ENCODE measurements at regions not wholly inside any gene's neighbourhood (a gene's known extent, or its start where the extent isn't known, plus 50 kb on each side); places are given as distances from the start of the nearest gene placed in this dataset.
"Not testable (repeated sequence)": the region's sequence is repeated elsewhere in the genome, so short reads cannot be mapped to it uniquely, and the experiment has no call there.

DNA sequence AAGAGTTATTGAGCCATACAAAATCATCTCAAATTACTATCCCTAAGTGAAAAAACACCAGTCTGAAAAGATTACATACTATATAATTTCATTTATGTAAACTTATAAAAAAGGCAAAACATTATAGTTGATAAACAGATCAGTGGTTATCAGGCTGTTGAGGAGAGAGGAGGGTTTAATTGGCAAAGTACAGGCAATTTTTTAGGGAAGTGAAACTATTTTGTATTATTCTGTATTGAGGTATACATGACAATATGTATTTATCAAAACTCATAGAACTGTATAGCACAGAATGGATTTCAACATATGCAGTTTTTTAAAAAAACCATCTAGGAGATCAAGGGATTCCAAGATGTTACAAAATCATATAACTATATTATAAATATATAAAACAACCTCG is 403.7 kb downstream of the LTN1 start:
- in situ Hi-C loops (cut with MboI; ENCODE audit: low sequenced_read_pairs, unreplicated experiment): no loop called here
- TF ChIP-seq, protein P1, sequence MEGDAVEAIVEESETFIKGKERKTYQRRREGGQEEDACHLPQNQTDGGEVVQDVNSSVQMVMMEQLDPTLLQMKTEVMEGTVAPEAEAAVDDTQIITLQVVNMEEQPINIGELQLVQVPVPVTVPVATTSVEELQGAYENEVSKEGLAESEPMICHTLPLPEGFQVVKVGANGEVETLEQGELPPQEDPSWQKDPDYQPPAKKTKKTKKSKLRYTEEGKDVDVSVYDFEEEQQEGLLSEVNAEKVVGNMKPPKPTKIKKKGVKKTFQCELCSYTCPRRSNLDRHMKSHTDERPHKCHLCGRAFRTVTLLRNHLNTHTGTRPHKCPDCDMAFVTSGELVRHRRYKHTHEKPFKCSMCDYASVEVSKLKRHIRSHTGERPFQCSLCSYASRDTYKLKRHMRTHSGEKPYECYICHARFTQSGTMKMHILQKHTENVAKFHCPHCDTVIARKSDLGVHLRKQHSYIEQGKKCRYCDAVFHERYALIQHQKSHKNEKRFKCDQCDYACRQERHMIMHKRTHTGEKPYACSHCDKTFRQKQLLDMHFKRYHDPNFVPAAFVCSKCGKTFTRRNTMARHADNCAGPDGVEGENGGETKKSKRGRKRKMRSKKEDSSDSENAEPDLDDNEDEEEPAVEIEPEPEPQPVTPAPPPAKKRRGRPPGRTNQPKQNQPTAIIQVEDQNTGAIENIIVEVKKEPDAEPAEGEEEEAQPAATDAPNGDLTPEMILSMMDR (IDR thresholded peaks at IDR 0.05; ENCODE audit: borderline replicate concordance, control extremely low read depth, extremely low read depth, insufficient read depth, missing control alignments): no peak
- DNase-seq (ENCODE audit: low spot score): no peak

DNA sequence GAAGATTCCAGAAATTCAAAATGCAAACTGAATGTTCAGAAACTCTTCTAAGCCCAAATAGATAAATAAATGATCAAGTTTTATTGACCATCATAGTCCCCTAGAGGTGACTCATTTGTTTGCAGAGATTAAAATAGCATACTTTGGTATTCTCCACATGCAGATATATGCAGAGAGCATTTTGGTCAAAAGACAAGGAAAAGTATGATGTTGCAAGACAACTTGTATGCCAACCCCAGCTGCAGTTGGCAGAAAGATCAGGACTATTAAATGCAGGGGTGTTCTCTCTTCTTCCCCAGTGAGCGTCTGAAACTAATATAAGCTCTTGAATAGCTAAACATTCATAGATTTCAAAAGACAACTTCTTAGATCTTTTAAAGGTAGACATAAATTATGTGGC is 404.9 kb downstream of the LTN1 start:
- DNase-seq (ENCODE audit: low spot score): no peak
- TF ChIP-seq, protein P1 (IDR thresholded peaks at IDR 0.05; ENCODE audit: borderline replicate concordance, control extremely low read depth, extremely low read depth, insufficient read depth, missing control alignments): no peak
- in situ Hi-C loops (cut with MboI; ENCODE audit: low sequenced_read_pairs, unreplicated experiment): no loop called here

DNA sequence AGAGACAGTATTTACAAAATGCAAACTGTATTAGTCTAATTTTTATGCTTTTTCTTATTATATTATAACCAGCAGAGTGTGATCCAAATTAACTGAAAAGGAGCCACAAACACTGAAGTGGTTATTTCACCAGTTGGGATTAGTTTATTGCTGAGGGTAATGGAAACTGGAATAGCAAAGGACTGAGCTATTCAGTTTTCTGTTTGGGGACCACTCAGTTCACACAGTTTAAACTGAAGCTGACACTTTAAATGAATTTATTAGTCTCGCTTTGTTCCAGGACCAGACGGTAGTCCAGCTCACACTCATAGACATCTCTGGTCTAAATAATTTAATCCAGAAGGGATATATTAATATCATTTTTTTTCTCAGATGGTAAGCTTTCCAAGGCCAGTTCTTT is 410.7 kb downstream of the LTN1 start:
- TF ChIP-seq, protein P1 (IDR thresholded peaks at IDR 0.05; ENCODE audit: borderline replicate concordance, control extremely low read depth, extremely low read depth, insufficient read depth, missing control alignments): no peak
- in situ Hi-C loops (cut with MboI; ENCODE audit: low sequenced_read_pairs, unreplicated experiment): no loop called here
- DNase-seq (ENCODE audit: low spot score): no peak

DNA sequence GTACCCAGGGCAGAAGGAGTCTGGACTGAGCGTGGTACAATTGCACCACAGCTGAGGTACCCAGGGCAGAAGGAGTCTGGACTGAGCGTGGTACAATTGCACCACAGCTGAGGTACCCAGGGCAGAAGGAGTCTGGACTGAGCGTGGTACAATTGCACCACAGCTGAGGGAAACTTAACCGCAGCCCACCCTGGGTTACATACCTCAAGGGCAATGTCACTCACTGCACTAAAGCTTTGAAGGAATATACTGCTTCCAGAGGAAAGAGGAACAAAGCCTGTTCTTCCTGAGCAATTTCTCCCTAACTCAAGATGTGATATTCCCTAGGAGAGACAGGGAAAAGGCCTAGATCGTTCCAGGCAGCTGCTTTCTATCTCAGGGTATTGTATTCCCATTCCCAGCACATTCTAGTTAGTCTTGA is 411.4 kb downstream of the LTN1 start:
- DNase-seq (ENCODE audit: low spot score); in situ Hi-C loops (cut with MboI; ENCODE audit: low sequenced_read_pairs, unreplicated experiment): not testable (repeated sequence)

DNA sequence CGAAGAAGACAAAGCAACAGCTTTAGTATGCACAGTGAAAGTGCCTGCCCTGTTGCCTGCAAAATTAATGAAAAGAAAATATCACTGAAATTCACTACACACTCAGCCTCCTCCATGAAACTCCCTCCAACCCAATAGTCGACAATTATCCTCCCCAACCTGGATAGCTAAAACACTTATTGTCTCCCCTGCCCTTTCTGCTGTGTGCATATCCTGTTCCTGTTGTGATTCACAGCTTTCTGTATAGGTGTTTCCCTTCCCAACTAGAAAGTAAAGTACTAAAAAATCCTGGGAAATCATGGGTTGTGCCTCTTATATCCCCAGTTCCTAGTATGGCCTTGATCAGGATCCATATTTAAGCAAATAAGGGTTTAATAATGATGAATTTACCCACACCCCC is 412.1 kb downstream of the LTN1 start:
- TF ChIP-seq, protein P1 (IDR thresholded peaks at IDR 0.05; ENCODE audit: borderline replicate concordance, control extremely low read depth, extremely low read depth, insufficient read depth, missing control alignments): no peak
- in situ Hi-C loops (cut with MboI; ENCODE audit: low sequenced_read_pairs, unreplicated experiment): no loop called here
- no peak for DNase-seq (ENCODE audit: low spot score)

DNA sequence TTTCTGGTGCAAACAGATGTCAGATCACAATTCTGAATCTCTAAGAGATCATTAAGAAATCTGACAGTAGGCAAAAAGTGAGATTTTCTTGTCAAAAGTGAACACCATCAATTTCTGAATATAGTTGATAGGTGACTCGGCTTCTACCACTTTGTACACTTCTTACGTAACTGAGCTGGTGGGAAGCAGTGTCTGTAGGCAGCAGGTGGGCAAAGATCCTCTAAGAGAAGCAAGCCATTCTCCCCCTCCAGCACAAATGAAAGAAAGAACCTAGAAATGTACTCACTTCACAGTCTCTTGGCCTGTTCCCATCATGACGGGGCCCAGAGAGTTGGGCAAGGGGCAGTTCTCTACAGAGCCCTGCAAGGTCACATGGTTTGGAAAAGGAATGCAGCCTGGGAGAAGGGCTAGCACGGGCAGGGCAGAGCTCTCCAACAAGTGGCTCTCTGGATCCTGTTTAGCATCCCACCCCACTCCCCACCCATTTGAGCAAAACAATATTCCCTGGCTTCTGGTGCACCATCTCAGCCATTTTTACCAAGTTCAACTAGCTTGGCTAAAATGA is 412.6 kb downstream of the LTN1 start:
- in situ Hi-C loops (cut with MboI; ENCODE audit: low sequenced_read_pairs, unreplicated experiment): no loop called here

DNA sequence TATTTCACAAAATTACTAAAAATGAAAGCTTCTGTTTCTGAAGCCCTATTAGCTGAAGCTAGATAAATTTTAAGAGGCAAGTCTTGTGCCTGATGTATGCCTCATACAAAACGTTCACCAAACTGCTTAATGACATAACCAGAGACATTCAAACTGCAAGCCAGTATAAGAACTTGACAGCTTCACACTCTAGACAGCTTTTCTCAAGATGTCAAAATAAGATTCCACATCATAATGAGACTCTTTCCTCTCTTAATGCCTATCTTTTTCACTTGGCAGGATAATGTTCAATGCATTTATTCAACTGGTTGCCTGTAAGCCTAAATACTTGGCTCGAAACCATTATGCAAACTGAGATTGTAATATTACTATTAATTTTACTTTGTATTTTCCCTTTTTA is 424.0 kb downstream of the LTN1 start:
- TF ChIP-seq, protein P1 (IDR thresholded peaks at IDR 0.05; ENCODE audit: borderline replicate concordance, control extremely low read depth, extremely low read depth, insufficient read depth, missing control alignments): no peak
- in situ Hi-C loops (cut with MboI; ENCODE audit: low sequenced_read_pairs, unreplicated experiment): no loop called here
- no peak for DNase-seq (ENCODE audit: low spot score)

More for the DNA sequence above, 412.6 kb downstream of the LTN1 start:
- TF ChIP-seq, protein P1 (IDR thresholded peaks at IDR 0.05; ENCODE audit: borderline replicate concordance, control extremely low read depth, extremely low read depth, insufficient read depth, missing control alignments): no peak
- DNase-seq (ENCODE audit: low spot score): no peak

DNA sequence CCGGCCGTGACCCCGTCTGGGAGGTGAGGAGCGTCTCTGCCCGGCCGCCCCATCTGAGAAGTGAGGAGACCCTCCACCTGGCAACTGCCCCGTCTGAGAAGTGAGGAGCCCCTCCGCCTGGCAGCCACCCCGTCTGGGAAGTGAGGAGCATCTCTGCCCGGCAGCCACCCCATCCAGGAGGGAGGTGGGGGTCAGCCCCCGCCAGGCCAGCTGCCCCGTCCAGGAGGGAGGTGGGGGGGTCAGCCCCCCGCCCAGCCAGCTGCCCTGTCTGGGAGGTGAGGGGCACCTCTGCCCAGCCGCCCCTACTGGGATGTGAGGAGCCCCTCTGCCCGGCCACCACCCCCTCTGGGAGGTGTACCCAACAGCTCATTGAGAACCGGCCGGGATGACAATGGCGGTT is 428.7 kb downstream of the LTN1 start:
- in situ Hi-C loops (cut with MboI; ENCODE audit: low sequenced_read_pairs, unreplicated experiment); DNase-seq (ENCODE audit: low spot score): not testable (repeated sequence)
